Panc1 (cell line): ENCODE measurements at regions not wholly inside any gene's neighbourhood (a gene's known extent, or its start where the extent isn't known, plus 50 kb on each side); places are given as distances from the start of the nearest gene placed in this dataset.

Source experiments
- REST ChIP-seq, 2 experiments: IDR thresholded peaks; 2 replicates each; pipeline ENCODE4 v1.6.1; 2011 to 2012; ENCODE audit warnings: low read depth in 2 of 2, control low read depth in 1 of 2, low read length in 1 of 2, mild to moderate bottlenecking in 1 of 2, moderate library complexity in 1 of 2; ENCODE audit not compliant: insufficient read depth in 1 of 2
- SIN3A ChIP-seq: IDR thresholded peaks from 2 replicates; pipeline ENCODE4 v1.6.1; 2012; ENCODE audit warnings: low read depth, mild to moderate bottlenecking, low read length, moderate library complexity, borderline replicate concordance; ENCODE audit not compliant: insufficient read depth
- TF ChIP-seq, protein P1 (sequence below): fragments of 450-650 bp; IDR thresholded peaks from 2 replicates; pipeline ENCODE4 v1.5.1; 2017; ENCODE audit warnings: mild to moderate bottlenecking

GRCh38 chr14:51581017-51581881 is 70.5 kb upstream of the FRMD6 start:
- TF ChIP-seq, protein P1, sequence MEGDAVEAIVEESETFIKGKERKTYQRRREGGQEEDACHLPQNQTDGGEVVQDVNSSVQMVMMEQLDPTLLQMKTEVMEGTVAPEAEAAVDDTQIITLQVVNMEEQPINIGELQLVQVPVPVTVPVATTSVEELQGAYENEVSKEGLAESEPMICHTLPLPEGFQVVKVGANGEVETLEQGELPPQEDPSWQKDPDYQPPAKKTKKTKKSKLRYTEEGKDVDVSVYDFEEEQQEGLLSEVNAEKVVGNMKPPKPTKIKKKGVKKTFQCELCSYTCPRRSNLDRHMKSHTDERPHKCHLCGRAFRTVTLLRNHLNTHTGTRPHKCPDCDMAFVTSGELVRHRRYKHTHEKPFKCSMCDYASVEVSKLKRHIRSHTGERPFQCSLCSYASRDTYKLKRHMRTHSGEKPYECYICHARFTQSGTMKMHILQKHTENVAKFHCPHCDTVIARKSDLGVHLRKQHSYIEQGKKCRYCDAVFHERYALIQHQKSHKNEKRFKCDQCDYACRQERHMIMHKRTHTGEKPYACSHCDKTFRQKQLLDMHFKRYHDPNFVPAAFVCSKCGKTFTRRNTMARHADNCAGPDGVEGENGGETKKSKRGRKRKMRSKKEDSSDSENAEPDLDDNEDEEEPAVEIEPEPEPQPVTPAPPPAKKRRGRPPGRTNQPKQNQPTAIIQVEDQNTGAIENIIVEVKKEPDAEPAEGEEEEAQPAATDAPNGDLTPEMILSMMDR, result no peak
- TF ChIP-seq REST (IDR thresholded peaks at IDR 0.05; ENCODE audit: insufficient read depth in 1 of 2, low read depth in 2 of 2, low read length in 1 of 2) (no peak), SIN3A (no peak)
